Thoracic aorta (tissue), 2 donors: ENCODE measurements at regions not wholly inside any gene's neighbourhood (a gene's known extent, or its start where the extent isn't known, plus 50 kb on each side); places are given as distances from the start of the nearest gene placed in this dataset.

ENCODE experiments used
- ATAC-seq: fragments of 150-250 bp; one replicate; pipeline ENCODE4 v1.8.0; 2017; ENCODE audit warnings: low read depth; ENCODE audit not compliant: insufficient number of reproducible peaks, low FRiP score
- DNase-seq: peaks from one replicate; pipeline ENCODE4 v3.0.0-alpha.2; 2020; ENCODE audit warnings: low spot score
- H3K27ac ChIP-seq, 2 donors: fragments of 200-600 bp; sonication (generic); 1 replicate in 1 of 2; 2 replicates in 1 of 2; pipeline ENCODE4 v1.5.1; 2016; ENCODE audit warnings: mild to moderate bottlenecking in 2 of 2, moderate library complexity in 2 of 2
- H3K27me3 ChIP-seq: fragments of 200-600 bp; sonication (generic); replicated peaks from 2 replicates; pipeline ENCODE4 v1.6.0; 2016; ENCODE audit warnings: mild to moderate bottlenecking; ENCODE audit not compliant: insufficient read depth
- H3K36me3 ChIP-seq: fragments of 200-600 bp; sonication (generic); one replicate; pipeline ENCODE4 v1.5.1; 2016
- H3K4me1 ChIP-seq, 2 donors: fragments of 200-600 bp; sonication (generic); 1 replicate in 1 of 2; 2 replicates in 1 of 2; pipeline versions ENCODE4 v1.5.1 to v1.6.0; 2016; ENCODE audit warnings: low read depth in 2 of 2, mild to moderate bottlenecking in 1 of 2; ENCODE audit not compliant: control insufficient read depth in 1 of 2
- H3K4me3 ChIP-seq: fragments of 200-600 bp; sonication (generic); 2 replicates; pipeline ENCODE4 v1.5.1; 2016; ENCODE audit warnings: mild to moderate bottlenecking
- H3K9me3 ChIP-seq: fragments of 200-600 bp; sonication (generic); 2 replicates; pipeline ENCODE4 v1.5.1; 2016
- CTCF ChIP-seq: fragments of 200-600 bp; sonication (generic); IDR thresholded peaks from one replicate; pipeline ENCODE4 v1.5.1; 2019; ENCODE audit warnings: antibody characterized with exemption

DNA sequence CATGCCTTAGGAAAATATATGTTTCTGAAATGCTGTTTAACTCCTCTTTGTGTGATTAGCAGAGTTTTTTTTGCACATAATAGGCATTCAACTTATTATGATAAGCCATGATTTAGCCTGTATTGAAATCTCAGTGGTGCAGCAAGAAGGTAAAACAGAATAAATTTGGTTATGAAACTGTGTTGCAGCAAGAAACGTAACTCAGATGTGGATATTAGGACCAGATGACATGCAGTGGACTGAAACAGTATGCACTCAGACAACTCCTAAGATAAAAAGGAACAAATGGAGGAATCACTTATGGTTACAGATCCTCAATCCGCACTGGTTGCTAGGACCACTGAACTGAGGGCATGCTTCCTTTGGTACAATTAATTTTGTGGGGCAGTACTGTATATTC lies 254.2 kb upstream of the HSF2 start:
- no peaks in the 10 kb centered on the region for H3K27me3 ChIP-seq
- no peak for ATAC-seq
- H3K36me3 ChIP-seq: no peaks in the 10 kb centered on the region

GRCh38 chr6:122145741-122146240 lies 253.7 kb upstream of the HSF2 start:
- no peak for ATAC-seq
- no peak for DNase-seq
- H3K9me3 ChIP-seq: no peaks in the 10 kb centered on the region
- no peaks in the 10 kb centered on the region for H3K4me1 ChIP-seq
- TF ChIP-seq CTCF: no peak
- no peak overlapping the region for H3K27ac ChIP-seq
- H3K36me3 ChIP-seq: no peaks in the 10 kb centered on the region
- no peak overlapping the region for H3K4me3 ChIP-seq
- no peaks in the 10 kb centered on the region for H3K27me3 ChIP-seq

More for the DNA sequence above, 254.2 kb upstream of the HSF2 start:
- Histone ChIP-seq H3K4me1 (no peaks in the 10 kb centered on the region), H3K27ac (no peak overlapping the region), H3K4me3 (no peak overlapping the region), H3K9me3 (no peaks in the 10 kb centered on the region)
- DNase-seq: no peak
- TF ChIP-seq CTCF: no peak

DNA sequence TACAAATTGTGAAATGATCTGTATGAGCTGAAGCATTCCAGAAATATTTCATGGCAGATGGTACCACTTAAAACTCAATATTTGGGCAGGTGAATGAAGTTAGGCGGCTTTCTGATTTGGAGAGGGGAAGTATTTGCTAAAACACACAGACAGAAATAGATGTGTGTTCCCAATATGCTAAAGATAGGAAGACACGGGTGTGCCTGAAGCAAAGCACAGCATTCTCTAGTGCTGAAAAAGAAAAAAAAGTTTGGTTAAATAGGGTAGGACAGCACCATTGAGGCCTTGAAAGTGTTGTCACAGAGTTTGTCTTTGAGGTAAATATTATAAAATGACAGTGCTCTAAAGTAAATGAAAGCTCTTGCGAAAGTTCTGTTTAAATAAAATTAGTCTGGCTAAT lies 252.2 kb upstream of the HSF2 start:
- TF ChIP-seq CTCF: no peak
- no peaks in the 10 kb centered on the region for H3K27me3 ChIP-seq
- H3K9me3 ChIP-seq: no peaks in the 10 kb centered on the region
- H3K36me3 ChIP-seq: no peaks in the 10 kb centered on the region
- no peak overlapping the region for H3K27ac ChIP-seq
- ATAC-seq (no peak), DNase-seq (no peak)
- no peaks in the 10 kb centered on the region for H3K4me1 ChIP-seq
- H3K4me3 ChIP-seq: no peak overlapping the region

DNA sequence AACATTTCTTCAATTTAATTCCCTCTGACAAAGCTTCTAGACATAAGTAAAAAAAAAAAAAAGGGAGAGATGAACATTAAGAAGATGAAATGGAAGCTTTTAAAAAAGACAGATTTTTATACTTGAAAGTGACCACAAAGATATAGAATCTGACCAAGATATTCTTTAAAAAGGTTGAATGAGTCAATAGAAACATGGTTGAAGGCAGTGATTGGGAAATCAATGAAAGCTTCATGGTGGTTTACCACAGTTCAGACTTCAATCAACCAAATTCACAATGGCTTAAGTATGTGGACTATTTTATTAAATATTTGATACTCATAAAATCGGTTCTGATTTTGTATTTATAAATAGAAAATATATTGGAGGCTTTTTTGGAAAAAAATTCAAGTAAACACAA lies 248.4 kb upstream of the HSF2 start:
- H3K36me3 ChIP-seq: no peaks in the 10 kb centered on the region
- H3K4me1 ChIP-seq: no peaks in the 10 kb centered on the region
- DNase-seq: no peak
- no peak for TF ChIP-seq CTCF
- no peak overlapping the region for H3K4me3 ChIP-seq
- no peaks in the 10 kb centered on the region for H3K9me3 ChIP-seq
- H3K27me3 ChIP-seq: no peaks in the 10 kb centered on the region
- H3K27ac ChIP-seq: no peak overlapping the region
- ATAC-seq: no peak

DNA sequence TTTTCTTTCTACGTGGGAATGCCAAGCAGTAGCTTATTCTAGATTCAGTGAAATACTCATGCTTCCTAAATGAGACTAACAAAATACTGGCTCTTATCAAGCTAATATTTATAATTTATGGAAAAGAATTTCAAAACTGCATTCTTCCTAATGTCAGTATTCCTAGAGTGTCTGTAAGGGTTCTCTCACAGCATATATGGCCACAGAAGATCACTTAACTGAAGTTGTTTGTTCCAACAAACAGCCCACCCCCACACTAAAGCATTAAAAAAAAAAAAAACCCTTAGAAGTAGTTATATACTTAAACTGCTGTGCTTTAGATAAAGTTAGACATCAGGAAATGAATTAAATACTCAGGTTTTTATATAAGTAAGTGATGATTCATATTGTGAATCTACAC lies 247.7 kb upstream of the HSF2 start:
- TF ChIP-seq CTCF: no peak
- no peak overlapping the region for H3K27ac ChIP-seq
- H3K9me3 ChIP-seq: no peaks in the 10 kb centered on the region
- no peak overlapping the region for H3K4me3 ChIP-seq
- H3K4me1 ChIP-seq: no peaks in the 10 kb centered on the region
- no peaks in the 10 kb centered on the region for H3K27me3 ChIP-seq
- no peak for DNase-seq
- ATAC-seq: no peak
- H3K36me3 ChIP-seq: no peaks in the 10 kb centered on the region
